HG02610 (cell line): ENCODE measurements at regions not wholly inside any gene's neighbourhood (a gene's known extent, or its start where the extent isn't known, plus 50 kb on each side); places are given as distances from the start of the nearest gene placed in this dataset.

Source experiments
- ATAC-seq: cut with Tn5 transposase; IDR thresholded peaks from one replicate; pipeline ENCODE4 v1.9.1; 2021; ENCODE audit warnings: mild to moderate bottlenecking, moderate library complexity; ENCODE audit not compliant: unreplicated experiment

GRCh38 chr1:29651246-29651645 lies 414.9 kb downstream of the PTPRU start:
- no peak for ATAC-seq

- ATAC-seq, result no peak
Measured at GRCh38 chr1:29650476-29650875, 414.2 kb downstream of the PTPRU start.

- no peak for ATAC-seq
Measured at GRCh38 chr1:29650041-29650400, 413.7 kb downstream of the PTPRU start.

GRCh38 chr1:29649189-29650040 lies 413.1 kb downstream of the PTPRU start:
- no peak for ATAC-seq

GRCh38 chr1:29648798-29649188 lies 412.5 kb downstream of the PTPRU start:
- ATAC-seq, result no peak

GRCh38 chr1:29648026-29648425 lies 411.7 kb downstream of the PTPRU start:
- ATAC-seq, result no peak

GRCh38 chr1:29647581-29647980 lies 411.3 kb downstream of the PTPRU start:
- no peak for ATAC-seq

- ATAC-seq, result no peak
Measured at GRCh38 chr1:29646161-29646775, 409.9 kb downstream of the PTPRU start.

- ATAC-seq, result no peak
Measured at GRCh38 chr1:29645586-29645985, 409.3 kb downstream of the PTPRU start.

GRCh38 chr1:29644812-29645211 lies 408.5 kb downstream of the PTPRU start:
- no peak for ATAC-seq

- ATAC-seq, result no peak
Measured at GRCh38 chr1:29643838-29644440, 407.6 kb downstream of the PTPRU start.

GRCh38 chr1:29643281-29643680 lies 407.0 kb downstream of the PTPRU start:
- no peak for ATAC-seq

- ATAC-seq, result no peak
Measured at GRCh38 chr1:29642519-29642918, 406.2 kb downstream of the PTPRU start.

- no peak for ATAC-seq
Measured at GRCh38 chr1:29641921-29642320, 405.6 kb downstream of the PTPRU start.

- ATAC-seq, result no peak
Measured at GRCh38 chr1:29640428-29640785, 404.1 kb downstream of the PTPRU start.

GRCh38 chr1:29639741-29640427 lies 403.6 kb downstream of the PTPRU start:
- ATAC-seq, result no peak

GRCh38 chr1:29639156-29639736 lies 402.9 kb downstream of the PTPRU start:
- ATAC-seq, result no peak

GRCh38 chr1:29638281-29638680 lies 402.0 kb downstream of the PTPRU start:
- ATAC-seq, result no peak

GRCh38 chr1:29636936-29637335 lies 400.6 kb downstream of the PTPRU start:
- no peak for ATAC-seq

- ATAC-seq, result no peak
Measured at GRCh38 chr1:29635501-29636263, 399.4 kb downstream of the PTPRU start.
